Upper lobe of left lung (tissue), 4 donors: ENCODE measurements at regions not wholly inside any gene's neighbourhood (a gene's known extent, or its start where the extent isn't known, plus 50 kb on each side); places are given as distances from the start of the nearest gene placed in this dataset.

Source experiments
- CTCF ChIP-seq, 6 experiments: fragments of 450-650 bp in 4 of 6; fragments of 200-600 bp in 2 of 6; sonication (generic) in 2 of 6; IDR thresholded peaks; one replicate each; pipeline ENCODE4 v1.5.1; 2016 to 2019; ENCODE audit warnings: antibody characterized with exemption in 6 of 6
- POLR2AphosphoS5 ChIP-seq, 2 donors: sonication (generic); formaldehyde crosslinking; IDR thresholded peaks; one replicate each; pipeline ENCODE4 v1.5.1; 2017; ENCODE audit warnings: antibody characterized with exemption in 2 of 2

GRCh38 chr4:165580351-165580905, 201.6 kb downstream of the CPE start:
- TF ChIP-seq CTCF (IDR thresholded peaks at IDR 0.05) (no peak), POLR2AphosphoS5 (IDR thresholded peaks at IDR 0.05) (no peak)
